Ascending aorta (tissue), 2 donors: ENCODE measurements at regions not wholly inside any gene's neighbourhood (a gene's known extent, or its start where the extent isn't known, plus 50 kb on each side); places are given as distances from the start of the nearest gene placed in this dataset.

Source experiments
- DNase-seq, 2 donors: peaks; one replicate each; pipeline ENCODE4 v3.0.0-alpha.2; 2019; ENCODE audit warnings: low spot score in 2 of 2
- H3K27ac ChIP-seq, 2 donors: fragments of 200-600 bp; sonication (generic); one replicate each; pipeline ENCODE4 v1.5.1; 2016 to 2017; ENCODE audit warnings: mild to moderate bottlenecking in 1 of 2
- H3K27me3 ChIP-seq: fragments of 200-600 bp; sonication (generic); one replicate; pipeline ENCODE4 v1.5.1; 2017
- H3K36me3 ChIP-seq, 2 donors: fragments of 200-600 bp; sonication (generic); one replicate each; pipeline ENCODE4 v1.5.1; 2016
- H3K4me1 ChIP-seq, 2 donors: fragments of 200-600 bp; sonication (generic); one replicate each; pipeline ENCODE4 v1.5.1; 2016 to 2017; ENCODE audit warnings: mild to moderate bottlenecking in 1 of 2
- H3K4me3 ChIP-seq, 2 donors: fragments of 200-600 bp; sonication (generic); one replicate each; pipeline ENCODE4 v1.5.1; 2016 to 2017; ENCODE audit warnings: mild to moderate bottlenecking in 1 of 2
- H3K9me3 ChIP-seq, 2 donors: fragments of 200-600 bp; sonication (generic); one replicate each; pipeline ENCODE4 v1.5.1; 2016
- CTCF ChIP-seq, 3 experiments: fragments of 200-600 bp in 2 of 3; fragments of 450-650 bp in 1 of 3; sonication (generic) in 2 of 3; IDR thresholded peaks; one replicate each; pipeline ENCODE4 v1.5.1; 2016 to 2019; ENCODE audit warnings: antibody characterized with exemption in 3 of 3, mild to moderate bottlenecking in 1 of 3, moderate library complexity in 1 of 3
- intact Hi-C: fragments of 100-400 bp; cut with DNase I; formaldehyde crosslinking; loops from one replicate; pipeline ENCODE4 v1.15.1; 2023

- no peak overlapping the region for H3K4me3 ChIP-seq
- no peaks in the 10 kb centered on the region for H3K27me3 ChIP-seq
- intact Hi-C loops, result no loop called here
Observed at GRCh38 chr1:72851597-72851996, 569.3 kb upstream of the NEGR1 start.

GRCh38 chr1:72848997-72849396 is 566.7 kb upstream of the NEGR1 start:
- DNase-seq, result no peak
- TF ChIP-seq CTCF (IDR thresholded peaks at IDR 0.05), result no peak
- H3K4me3 ChIP-seq, result no peak overlapping the region
- H3K27me3 ChIP-seq, result no peaks in the 10 kb centered on the region
- no peaks in the 10 kb centered on the region for H3K4me1 ChIP-seq
- no peak overlapping the region for H3K27ac ChIP-seq
- no peaks in the 10 kb centered on the region for H3K9me3 ChIP-seq
- H3K36me3 ChIP-seq, result no peaks in the 10 kb centered on the region
- intact Hi-C loops, result no loop called here

More at GRCh38 chr1:72851597-72851996, 569.3 kb upstream of the NEGR1 start:
- H3K36me3 ChIP-seq, result no peaks in the 10 kb centered on the region
- H3K4me1 ChIP-seq, result no peaks in the 10 kb centered on the region
- no peak for DNase-seq
- no peaks in the 10 kb centered on the region for H3K9me3 ChIP-seq
- H3K27ac ChIP-seq, result no peak overlapping the region
- no peak for TF ChIP-seq CTCF (IDR thresholded peaks at IDR 0.05)

GRCh38 chr1:72847651-72848050 is 565.3 kb upstream of the NEGR1 start:
- Histone ChIP-seq H3K9me3 (no peaks in the 10 kb centered on the region), H3K27ac (no peak overlapping the region), H3K4me1 (no peaks in the 10 kb centered on the region), H3K4me3 (no peak overlapping the region), H3K27me3 (no peaks in the 10 kb centered on the region), H3K36me3 (no peaks in the 10 kb centered on the region)
- DNase-seq, result no peak
- intact Hi-C loops, result no loop called here
- no peak for TF ChIP-seq CTCF (IDR thresholded peaks at IDR 0.05)

GRCh38 chr1:72846476-72847278 is 564.3 kb upstream of the NEGR1 start:
- no peak for TF ChIP-seq CTCF (IDR thresholded peaks at IDR 0.05)
- no peaks in the 10 kb centered on the region for H3K27me3 ChIP-seq
- no peaks in the 10 kb centered on the region for H3K4me1 ChIP-seq
- DNase-seq, result no peak
- H3K9me3 ChIP-seq, result no peaks in the 10 kb centered on the region
- H3K4me3 ChIP-seq, result no peak overlapping the region
- H3K36me3 ChIP-seq, result no peaks in the 10 kb centered on the region
- no peak overlapping the region for H3K27ac ChIP-seq
- intact Hi-C loops, result no loop called here

- H3K4me3 ChIP-seq, result no peak overlapping the region
- intact Hi-C loops, result no loop called here
Observed at GRCh38 chr1:72845981-72846380, 563.6 kb upstream of the NEGR1 start.

More at GRCh38 chr1:72845981-72846380, 563.6 kb upstream of the NEGR1 start:
- no peak for DNase-seq
- no peak overlapping the region for H3K27ac ChIP-seq
- H3K27me3 ChIP-seq, result no peaks in the 10 kb centered on the region
- H3K9me3 ChIP-seq, result no peaks in the 10 kb centered on the region
- H3K4me1 ChIP-seq, result no peaks in the 10 kb centered on the region
- TF ChIP-seq CTCF (IDR thresholded peaks at IDR 0.05), result no peak
- no peaks in the 10 kb centered on the region for H3K36me3 ChIP-seq
